H1 (cell line): ENCODE measurements at regions not wholly inside any gene's neighbourhood (a gene's known extent, or its start where the extent isn't known, plus 50 kb on each side); places are given as distances from the start of the nearest gene placed in this dataset.

ENCODE experiments used
- CTCF ChIA-PET: fragments of 300-600 bp; sonication (Branson Sonifier 250); formaldehyde crosslinking; loops from one replicate; lab custom pipeline; 2021; ENCODE audit not compliant: partially characterized antibody; lab: Charles Lee
- POLR2A ChIA-PET: fragments of 300-600 bp; sonication (Branson Sonifier 250); formaldehyde crosslinking; loops from one replicate; lab custom pipeline; 2021; ENCODE audit warnings: inconsistent platforms; ENCODE audit not compliant: partially characterized antibody; lab: Charles Lee
- DNase-seq, 2 experiments: peaks; one replicate each; pipeline versions ENCODE4 v3.0.0 to v3.0.0-alpha.2; 2010 to 2022; ENCODE audit warnings: low spot score in 2 of 2, low read depth in 1 of 2, mixed read lengths in 1 of 2
- FAIRE-seq: peaks from 2 replicates; lab custom pipeline; 2011; peaks lifted over from hg19 to GRCh38; lab: Jason Lieb, UNC
- H2AFZ ChIP-seq: 2 replicates; pipeline ENCODE4 v1.8.1; 2012; ENCODE audit warnings: low read length, inconsistent platforms
- H2AK5ac ChIP-seq: 2 replicates; pipeline ENCODE4 v1.6.1; 2013; ENCODE audit warnings: low read depth, low read length
- H2BK120ac ChIP-seq: replicated peaks from 2 replicates; pipeline ENCODE3; 2013; ENCODE audit warnings: low read depth, low read length, inconsistent platforms
- H2BK12ac ChIP-seq: 2 replicates; pipeline ENCODE4 v1.6.1; 2013; ENCODE audit warnings: low read depth, low read length
- H2BK15ac ChIP-seq: 2 replicates; pipeline ENCODE4 v1.6.1; 2013; ENCODE audit warnings: low read length
- H2BK20ac ChIP-seq: 2 replicates; pipeline ENCODE4 v1.6.1; 2013; ENCODE audit warnings: low read length
- H2BK5ac ChIP-seq: 2 replicates; pipeline ENCODE4 v1.6.1; 2013; ENCODE audit warnings: low read depth, low read length
- H3K14ac ChIP-seq: 2 replicates; pipeline ENCODE4 v1.6.1; 2013; ENCODE audit warnings: inconsistent platforms; ENCODE audit not compliant: insufficient read length
- H3K18ac ChIP-seq: 2 replicates; pipeline ENCODE4 v1.6.1; 2013; ENCODE audit warnings: low read length; ENCODE audit errors: extremely low read depth
- H3K23ac ChIP-seq: 2 replicates; pipeline ENCODE4 v1.6.1; 2013; ENCODE audit warnings: inconsistent platforms; ENCODE audit not compliant: insufficient read length
- H3K23me2 ChIP-seq: 2 replicates; pipeline ENCODE4 v1.6.1; 2013; ENCODE audit warnings: low read depth, low read length
- H3K27ac ChIP-seq: 2 replicates; pipeline ENCODE4 v1.6.1; 2011; ENCODE audit warnings: low read depth, low read length, inconsistent platforms
- H3K27me3 ChIP-seq, 4 experiments: replicated peaks in 1 of 4; 1 replicate in 1 of 4; 2 replicates in 3 of 4; pipeline versions ENCODE4 v1.6.1 to v1.8.1; 2011 to 2013; ENCODE audit warnings: low read length in 3 of 4, mild to moderate bottlenecking in 3 of 4, inconsistent platforms in 2 of 4, mixed read lengths in 2 of 4, moderate library complexity in 1 of 4; ENCODE audit not compliant: control insufficient read depth in 3 of 4, insufficient read depth in 3 of 4; ENCODE audit errors: extremely low read depth in 1 of 4
- H3K36me3 ChIP-seq, 4 experiments: 2 replicates each; pipeline versions ENCODE4 v1.6.1 to v1.8.1; 2011 to 2013; ENCODE audit warnings: mild to moderate bottlenecking in 4 of 4, low read length in 3 of 4, moderate library complexity in 2 of 4, control low read depth in 1 of 4, inconsistent platforms in 1 of 4; ENCODE audit not compliant: insufficient read depth in 4 of 4, control insufficient read depth in 2 of 4
- H3K4ac ChIP-seq: replicated peaks from 2 replicates; pipeline ENCODE3; 2013; ENCODE audit warnings: low read length, low read depth, mixed read lengths, inconsistent platforms; ENCODE audit not compliant: insufficient read length
- H3K4me1 ChIP-seq, 4 experiments: replicated peaks in 1 of 4; 1 replicate in 1 of 4; 2 replicates in 3 of 4; pipeline versions ENCODE4 v1.6.1 to v1.8.1; 2011 to 2013; ENCODE audit warnings: low read length in 3 of 4, inconsistent platforms in 2 of 4, mixed read lengths in 1 of 4; ENCODE audit not compliant: insufficient read depth in 4 of 4, control insufficient read depth in 3 of 4
- H3K4me2 ChIP-seq, 2 experiments: 2 replicates each; pipeline versions ENCODE4 v1.6.1 to v1.8.1; 2011 to 2013; ENCODE audit warnings: low read depth in 2 of 2, low read length in 2 of 2, control low read depth in 1 of 2, inconsistent platforms in 1 of 2, mild to moderate bottlenecking in 1 of 2; ENCODE audit not compliant: insufficient read depth in 1 of 2
- H3K4me3 ChIP-seq, 4 experiments: fragments of 200-600, 300-600 bp in 1 of 4; sonication (generic), shearing (Covaris generic), sonication (Bioruptor Twin) in 1 of 4; 2 replicates each; pipeline versions ENCODE4 v1.5.1 to v1.8.1; 2011 to 2016; ENCODE audit warnings: low read length in 4 of 4, low read depth in 3 of 4, control low read depth in 2 of 4, inconsistent platforms in 2 of 4, mild to moderate bottlenecking in 2 of 4, mixed read lengths in 1 of 4, moderate library complexity in 1 of 4; ENCODE audit not compliant: insufficient read depth in 2 of 4; ENCODE audit errors: extremely low read depth in 1 of 4
- H3K56ac ChIP-seq: replicated peaks from 2 replicates; pipeline ENCODE3; 2013; ENCODE audit warnings: low read depth, mild to moderate bottlenecking, mixed read lengths, low read length, inconsistent platforms; ENCODE audit not compliant: insufficient read length
- H3K79me1 ChIP-seq: 2 replicates; pipeline ENCODE4 v1.6.1; 2013; ENCODE audit warnings: low read depth, low read length, control low read depth
- H3K79me2 ChIP-seq, 2 experiments: 2 replicates each; pipeline versions ENCODE4 v1.6.1 to v1.8.1; 2012 to 2013; ENCODE audit warnings: low read length in 2 of 2, mild to moderate bottlenecking in 2 of 2, inconsistent platforms in 1 of 2; ENCODE audit not compliant: insufficient read depth in 2 of 2, control insufficient read depth in 1 of 2
- H3K9ac ChIP-seq, 4 experiments: replicated peaks in 1 of 4; 1 replicate in 1 of 4; 2 replicates in 3 of 4; pipeline versions ENCODE4 v1.6.1 to v1.8.1; 2011 to 2013; ENCODE audit warnings: low read depth in 3 of 4, low read length in 3 of 4, control low read depth in 2 of 4, mild to moderate bottlenecking in 2 of 4, moderate library complexity in 2 of 4, inconsistent platforms in 1 of 4; ENCODE audit errors: extremely low read depth in 1 of 4
- H3K9me3 ChIP-seq, 2 experiments: 2 replicates each; pipeline versions ENCODE4 v1.6.1 to v1.8.1; 2012 to 2013; ENCODE audit warnings: mild to moderate bottlenecking in 2 of 2, moderate library complexity in 2 of 2, control low read depth in 1 of 2, inconsistent platforms in 1 of 2, low read depth in 1 of 2, low read length in 1 of 2, mixed read lengths in 1 of 2; ENCODE audit not compliant: insufficient read depth in 2 of 2
- H4K20me1 ChIP-seq, 2 experiments: replicated peaks in 1 of 2; 2 replicates each; pipeline versions ENCODE3 to v1.8.1; 2011 to 2013; ENCODE audit warnings: inconsistent platforms in 2 of 2, low read length in 2 of 2, mild to moderate bottlenecking in 1 of 2; ENCODE audit not compliant: insufficient read depth in 2 of 2, control insufficient read depth in 1 of 2
- H4K5ac ChIP-seq: 2 replicates; pipeline ENCODE4 v1.6.1; 2013; ENCODE audit warnings: low read length, low read depth, mixed read lengths, inconsistent platforms; ENCODE audit not compliant: insufficient read length
- H4K8ac ChIP-seq: 2 replicates; pipeline ENCODE4 v1.8.0; 2013; ENCODE audit warnings: mild to moderate bottlenecking, moderate library complexity, low read length, inconsistent platforms; ENCODE audit not compliant: insufficient read depth; ENCODE audit errors: extremely low read depth
- H4K91ac ChIP-seq: replicated peaks from 2 replicates; pipeline ENCODE3; 2013; ENCODE audit warnings: low read length, mixed read lengths, inconsistent platforms; ENCODE audit not compliant: insufficient read length
- WGBS, 2 experiments: shearing (Covaris generic) in 1 of 2; methylation state at CpG; one replicate each; pipeline versions ENCODE4 v1.1.6 to v1.1.7; 2013 to 2015; ENCODE audit warnings: low lambda C conversion rate in 2 of 2, mixed read lengths in 2 of 2, inconsistent platforms in 1 of 2, low coverage in 1 of 2, missing lambda C conversion rate in 1 of 2; ENCODE audit not compliant: insufficient replicate concordance in 2 of 2, insufficient coverage in 1 of 2, insufficient read length in 1 of 2; ENCODE audit errors: extremely low coverage in 1 of 2, missing lambda C conversion rate in 1 of 2; 5-methylcytosine and 5-hydroxymethylcytosine counted together
- TF ChIP-seq, protein P1 (sequence below): fragments of 300-600 bp; sonication (generic); IDR thresholded peaks from 2 replicates; pipeline ENCODE4 v1.7.1; 2012; ENCODE audit warnings: low read length, moderate library complexity, mild to moderate bottlenecking, inconsistent platforms; ENCODE audit not compliant: insufficient replicate concordance

DNA sequence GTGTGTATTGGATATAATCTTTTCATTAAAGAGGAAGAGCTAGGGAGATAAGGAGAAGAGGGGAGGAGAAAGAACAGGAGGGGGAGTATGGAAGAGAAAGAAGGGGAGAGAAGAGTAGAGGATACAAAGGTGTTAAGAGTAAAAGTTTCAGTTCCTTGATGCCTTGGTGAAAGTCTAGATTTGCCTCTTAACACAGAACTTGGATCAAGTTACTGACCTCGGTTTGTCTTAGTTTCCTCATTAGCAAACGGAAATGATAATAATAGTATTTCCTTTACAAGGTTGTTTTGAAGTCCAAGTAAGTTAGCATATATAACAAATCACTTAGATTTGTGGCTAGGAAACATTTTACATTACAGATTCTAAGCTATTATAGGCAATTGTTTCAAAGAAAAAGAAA lies 287.1 kb downstream of the PPARGC1A start:
- Histone ChIP-seq H4K8ac (no peak overlapping the region), H4K5ac (no peak overlapping the region), H2BK120ac (no peak overlapping the region), H3K23ac (no peak overlapping the region), H3K23me2 (no peaks in the 10 kb centered on the region), H3K79me2 (no peaks in the 10 kb centered on the region), H3K27ac (no peak overlapping the region), H2BK15ac (no peak overlapping the region), H3K4me1 (no peaks in the 10 kb centered on the region), H4K91ac (no peak overlapping the region), H3K56ac (no peak overlapping the region), H2BK12ac (no peak overlapping the region), H3K9ac (no peak overlapping the region), H2AFZ (no peak overlapping the region), H2BK5ac (no peak overlapping the region), H4K20me1 (no peaks in the 10 kb centered on the region), H2AK5ac (no peak overlapping the region), H3K18ac (no peak overlapping the region), H3K14ac (no peak overlapping the region), H3K4ac (no peak overlapping the region), H3K27me3 (no peaks in the 10 kb centered on the region), H2BK20ac (no peak overlapping the region), H3K79me1 (no peaks in the 10 kb centered on the region), H3K4me3 (no peak overlapping the region), H3K36me3 (no peaks in the 10 kb centered on the region), H3K9me3 (no peaks in the 10 kb centered on the region), H3K4me2 (no peak overlapping the region)
- 95% methylated on average over 2 of the region's 2 CpGs; no CpG with 5 or more reads in 1 of the 2 experiments for WGBS, 2 experiments
- CTCF ChIA-PET: interaction anchor here (1.6 kb wide), 1 partner anchor 12 kb away, joined by 7 read pairs; no protein-coding TSS in a partner anchor
- no peak for FAIRE-seq
- POLR2A ChIA-PET: no interaction called here
- DNase-seq: no peak
- TF ChIP-seq, protein P1, sequence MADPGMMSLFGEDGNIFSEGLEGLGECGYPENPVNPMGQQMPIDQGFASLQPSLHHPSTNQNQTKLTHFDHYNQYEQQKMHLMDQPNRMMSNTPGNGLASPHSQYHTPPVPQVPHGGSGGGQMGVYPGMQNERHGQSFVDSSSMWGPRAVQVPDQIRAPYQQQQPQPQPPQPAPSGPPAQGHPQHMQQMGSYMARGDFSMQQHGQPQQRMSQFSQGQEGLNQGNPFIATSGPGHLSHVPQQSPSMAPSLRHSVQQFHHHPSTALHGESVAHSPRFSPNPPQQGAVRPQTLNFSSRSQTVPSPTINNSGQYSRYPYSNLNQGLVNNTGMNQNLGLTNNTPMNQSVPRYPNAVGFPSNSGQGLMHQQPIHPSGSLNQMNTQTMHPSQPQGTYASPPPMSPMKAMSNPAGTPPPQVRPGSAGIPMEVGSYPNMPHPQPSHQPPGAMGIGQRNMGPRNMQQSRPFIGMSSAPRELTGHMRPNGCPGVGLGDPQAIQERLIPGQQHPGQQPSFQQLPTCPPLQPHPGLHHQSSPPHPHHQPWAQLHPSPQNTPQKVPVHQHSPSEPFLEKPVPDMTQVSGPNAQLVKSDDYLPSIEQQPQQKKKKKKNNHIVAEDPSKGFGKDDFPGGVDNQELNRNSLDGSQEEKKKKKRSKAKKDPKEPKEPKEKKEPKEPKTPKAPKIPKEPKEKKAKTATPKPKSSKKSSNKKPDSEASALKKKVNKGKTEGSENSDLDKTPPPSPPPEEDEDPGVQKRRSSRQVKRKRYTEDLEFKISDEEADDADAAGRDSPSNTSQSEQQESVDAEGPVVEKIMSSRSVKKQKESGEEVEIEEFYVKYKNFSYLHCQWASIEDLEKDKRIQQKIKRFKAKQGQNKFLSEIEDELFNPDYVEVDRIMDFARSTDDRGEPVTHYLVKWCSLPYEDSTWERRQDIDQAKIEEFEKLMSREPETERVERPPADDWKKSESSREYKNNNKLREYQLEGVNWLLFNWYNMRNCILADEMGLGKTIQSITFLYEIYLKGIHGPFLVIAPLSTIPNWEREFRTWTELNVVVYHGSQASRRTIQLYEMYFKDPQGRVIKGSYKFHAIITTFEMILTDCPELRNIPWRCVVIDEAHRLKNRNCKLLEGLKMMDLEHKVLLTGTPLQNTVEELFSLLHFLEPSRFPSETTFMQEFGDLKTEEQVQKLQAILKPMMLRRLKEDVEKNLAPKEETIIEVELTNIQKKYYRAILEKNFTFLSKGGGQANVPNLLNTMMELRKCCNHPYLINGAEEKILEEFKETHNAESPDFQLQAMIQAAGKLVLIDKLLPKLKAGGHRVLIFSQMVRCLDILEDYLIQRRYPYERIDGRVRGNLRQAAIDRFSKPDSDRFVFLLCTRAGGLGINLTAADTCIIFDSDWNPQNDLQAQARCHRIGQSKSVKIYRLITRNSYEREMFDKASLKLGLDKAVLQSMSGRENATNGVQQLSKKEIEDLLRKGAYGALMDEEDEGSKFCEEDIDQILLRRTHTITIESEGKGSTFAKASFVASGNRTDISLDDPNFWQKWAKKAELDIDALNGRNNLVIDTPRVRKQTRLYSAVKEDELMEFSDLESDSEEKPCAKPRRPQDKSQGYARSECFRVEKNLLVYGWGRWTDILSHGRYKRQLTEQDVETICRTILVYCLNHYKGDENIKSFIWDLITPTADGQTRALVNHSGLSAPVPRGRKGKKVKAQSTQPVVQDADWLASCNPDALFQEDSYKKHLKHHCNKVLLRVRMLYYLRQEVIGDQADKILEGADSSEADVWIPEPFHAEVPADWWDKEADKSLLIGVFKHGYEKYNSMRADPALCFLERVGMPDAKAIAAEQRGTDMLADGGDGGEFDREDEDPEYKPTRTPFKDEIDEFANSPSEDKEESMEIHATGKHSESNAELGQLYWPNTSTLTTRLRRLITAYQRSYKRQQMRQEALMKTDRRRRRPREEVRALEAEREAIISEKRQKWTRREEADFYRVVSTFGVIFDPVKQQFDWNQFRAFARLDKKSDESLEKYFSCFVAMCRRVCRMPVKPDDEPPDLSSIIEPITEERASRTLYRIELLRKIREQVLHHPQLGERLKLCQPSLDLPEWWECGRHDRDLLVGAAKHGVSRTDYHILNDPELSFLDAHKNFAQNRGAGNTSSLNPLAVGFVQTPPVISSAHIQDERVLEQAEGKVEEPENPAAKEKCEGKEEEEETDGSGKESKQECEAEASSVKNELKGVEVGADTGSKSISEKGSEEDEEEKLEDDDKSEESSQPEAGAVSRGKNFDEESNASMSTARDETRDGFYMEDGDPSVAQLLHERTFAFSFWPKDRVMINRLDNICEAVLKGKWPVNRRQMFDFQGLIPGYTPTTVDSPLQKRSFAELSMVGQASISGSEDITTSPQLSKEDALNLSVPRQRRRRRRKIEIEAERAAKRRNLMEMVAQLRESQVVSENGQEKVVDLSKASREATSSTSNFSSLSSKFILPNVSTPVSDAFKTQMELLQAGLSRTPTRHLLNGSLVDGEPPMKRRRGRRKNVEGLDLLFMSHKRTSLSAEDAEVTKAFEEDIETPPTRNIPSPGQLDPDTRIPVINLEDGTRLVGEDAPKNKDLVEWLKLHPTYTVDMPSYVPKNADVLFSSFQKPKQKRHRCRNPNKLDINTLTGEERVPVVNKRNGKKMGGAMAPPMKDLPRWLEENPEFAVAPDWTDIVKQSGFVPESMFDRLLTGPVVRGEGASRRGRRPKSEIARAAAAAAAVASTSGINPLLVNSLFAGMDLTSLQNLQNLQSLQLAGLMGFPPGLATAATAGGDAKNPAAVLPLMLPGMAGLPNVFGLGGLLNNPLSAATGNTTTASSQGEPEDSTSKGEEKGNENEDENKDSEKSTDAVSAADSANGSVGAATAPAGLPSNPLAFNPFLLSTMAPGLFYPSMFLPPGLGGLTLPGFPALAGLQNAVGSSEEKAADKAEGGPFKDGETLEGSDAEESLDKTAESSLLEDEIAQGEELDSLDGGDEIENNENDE: no peak
